Middle frontal gyrus (tissue), 1 donor: ENCODE measurements at regions not wholly inside any gene's neighbourhood (a gene's known extent, or its start where the extent isn't known, plus 50 kb on each side); places are given as distances from the start of the nearest gene placed in this dataset.

Source experiments
- DNase-seq: peaks from one replicate; pipeline ENCODE4 v3.0.0-alpha.2; 2015; ENCODE audit warnings: low spot score; ENCODE audit errors: extremely low spot score

- no peak for DNase-seq
Measured at GRCh38 chr5:88488130-88488529, 219.5 kb upstream of the TMEM161B start.

GRCh38 chr5:88487066-88487465 is 218.4 kb upstream of the TMEM161B start:
- no peak for DNase-seq

GRCh38 chr5:88486431-88486830 is 217.8 kb upstream of the TMEM161B start:
- no peak for DNase-seq

GRCh38 chr5:88485531-88485930 is 216.9 kb upstream of the TMEM161B start:
- DNase-seq = no peak

- DNase-seq = no peak
Measured at GRCh38 chr5:88483964-88484672, 215.5 kb upstream of the TMEM161B start.

GRCh38 chr5:88480801-88481499 is 212.3 kb upstream of the TMEM161B start:
- DNase-seq = no peak

- no peak for DNase-seq
Measured at GRCh38 chr5:88480245-88480644, 211.6 kb upstream of the TMEM161B start.

- no peak for DNase-seq
Measured at GRCh38 chr5:88474574-88474973, 205.9 kb upstream of the TMEM161B start.

- no peak for DNase-seq
Measured at GRCh38 chr5:88470745-88471144, 202.1 kb upstream of the TMEM161B start.

- no peak for DNase-seq
Measured at GRCh38 chr5:88459971-88460370, 191.3 kb upstream of the TMEM161B start.

- no peak for DNase-seq
Measured at GRCh38 chr5:88452820-88453219, 184.2 kb upstream of the TMEM161B start.

GRCh38 chr5:88450239-88450638 is 181.6 kb upstream of the TMEM161B start:
- no peak for DNase-seq

- no peak for DNase-seq
Measured at GRCh38 chr5:88438006-88438405, 169.4 kb upstream of the TMEM161B start.

GRCh38 chr5:88436290-88436689 is 167.6 kb upstream of the TMEM161B start:
- DNase-seq = no peak

- no peak for DNase-seq
Measured at GRCh38 chr5:88428633-88429032, 160.0 kb upstream of the TMEM161B start.

GRCh38 chr5:88426441-88426840 is 157.8 kb upstream of the TMEM161B start:
- no peak for DNase-seq

- no peak for DNase-seq
Measured at GRCh38 chr5:88425124-88425523, 156.5 kb upstream of the TMEM161B start.

- DNase-seq = no peak
Measured at GRCh38 chr5:88419931-88420330, 151.3 kb upstream of the TMEM161B start.

GRCh38 chr5:88407341-88407740 is 138.7 kb upstream of the TMEM161B start:
- DNase-seq = no peak

- DNase-seq = no peak
Measured at GRCh38 chr5:88405783-88406182, 137.1 kb upstream of the TMEM161B start.

- DNase-seq = no peak
Measured at GRCh38 chr5:88404405-88404804, 135.8 kb upstream of the TMEM161B start.

- DNase-seq = no peak
Measured at GRCh38 chr5:88401686-88402085, 133.0 kb upstream of the TMEM161B start.

GRCh38 chr5:88401228-88401627 is 132.6 kb upstream of the TMEM161B start:
- DNase-seq = no peak
